ENCODE measurements at regions not wholly inside any gene's neighbourhood (a gene's known extent, or its start where the extent isn't known, plus 50 kb on each side); places are given as distances from the start of the nearest gene placed in this dataset.

- no peaks in the 10 kb centered on the region for H3K79me2 ChIP-seq (ENCODE audit: control insufficient read depth, insufficient read depth, low read length, unreplicated experiment)
- H3K36me3 ChIP-seq (ENCODE audit: insufficient read depth, low read length) = no peaks in the 10 kb centered on the region
- no peak overlapping the region for H2AFZ ChIP-seq (ENCODE audit: low read length, unreplicated experiment)
- no peak overlapping the region for H3K4me3 ChIP-seq (ENCODE audit: low read depth, low read length)
- no peak overlapping the region for H3K27ac ChIP-seq (ENCODE audit: low read depth, low read length)
- H3K27me3 ChIP-seq (ENCODE audit: insufficient read depth, low read length) = peaks cover 44% of the 10 kb centered on the region
- no peaks in the 10 kb centered on the region for H3K4me1 ChIP-seq (ENCODE audit: control insufficient read depth, insufficient read depth, low read length, unreplicated experiment)
Measured at GRCh38 chr22:22827187-22827939, 60.3 kb upstream of the IGLL5 start.

- Histone ChIP-seq H3K27me3 (ENCODE audit: insufficient read depth, low read length) (peaks cover 45% of the 10 kb centered on the region), H3K27ac (ENCODE audit: low read depth, low read length) (no peak overlapping the region), H3K4me1 (ENCODE audit: control insufficient read depth, insufficient read depth, low read length, unreplicated experiment) (no peaks in the 10 kb centered on the region), H3K4me3 (ENCODE audit: low read depth, low read length) (no peak overlapping the region), H2AFZ (ENCODE audit: low read length, unreplicated experiment) (no peak overlapping the region), H3K79me2 (ENCODE audit: control insufficient read depth, insufficient read depth, low read length, unreplicated experiment) (no peaks in the 10 kb centered on the region), H3K36me3 (ENCODE audit: insufficient read depth, low read length) (no peaks in the 10 kb centered on the region)
Measured at GRCh38 chr22:22830193-22830592, 57.4 kb upstream of the IGLL5 start.

GRCh38 chr22:22830957-22831688 lies 56.5 kb upstream of the IGLL5 start:
- Histone ChIP-seq H3K27ac (ENCODE audit: low read depth, low read length) (no peak overlapping the region), H3K36me3 (ENCODE audit: insufficient read depth, low read length) (no peaks in the 10 kb centered on the region), H3K4me1 (ENCODE audit: control insufficient read depth, insufficient read depth, low read length, unreplicated experiment) (no peaks in the 10 kb centered on the region), H3K79me2 (ENCODE audit: control insufficient read depth, insufficient read depth, low read length, unreplicated experiment) (no peaks in the 10 kb centered on the region), H2AFZ (ENCODE audit: low read length, unreplicated experiment) (no peak overlapping the region), H3K4me3 (ENCODE audit: low read depth, low read length) (no peak overlapping the region), H3K27me3 (ENCODE audit: insufficient read depth, low read length) (peaks cover 44% of the 10 kb centered on the region)

- Histone ChIP-seq H2AFZ (ENCODE audit: low read length, unreplicated experiment) (no peak overlapping the region), H3K27ac (ENCODE audit: low read depth, low read length) (no peak overlapping the region), H3K27me3 (ENCODE audit: insufficient read depth, low read length) (peaks cover 41% of the 10 kb centered on the region), H3K4me1 (ENCODE audit: control insufficient read depth, insufficient read depth, low read length, unreplicated experiment) (no peaks in the 10 kb centered on the region), H3K79me2 (ENCODE audit: control insufficient read depth, insufficient read depth, low read length, unreplicated experiment) (no peaks in the 10 kb centered on the region), H3K4me3 (ENCODE audit: low read depth, low read length) (no peak overlapping the region), H3K36me3 (ENCODE audit: insufficient read depth, low read length) (no peaks in the 10 kb centered on the region)
Measured at GRCh38 chr22:22833059-22833458, 54.6 kb upstream of the IGLL5 start.

GRCh38 chr22:22833488-22833887 lies 54.1 kb upstream of the IGLL5 start:
- H3K4me1 ChIP-seq (ENCODE audit: control insufficient read depth, insufficient read depth, low read length, unreplicated experiment) = no peaks in the 10 kb centered on the region
- H3K27me3 ChIP-seq (ENCODE audit: insufficient read depth, low read length) = peaks cover 41% of the 10 kb centered on the region
- H2AFZ ChIP-seq (ENCODE audit: low read length, unreplicated experiment) = no peak overlapping the region
- no peaks in the 10 kb centered on the region for H3K36me3 ChIP-seq (ENCODE audit: insufficient read depth, low read length)
- no peaks in the 10 kb centered on the region for H3K79me2 ChIP-seq (ENCODE audit: control insufficient read depth, insufficient read depth, low read length, unreplicated experiment)
- H3K4me3 ChIP-seq (ENCODE audit: low read depth, low read length) = no peak overlapping the region
- H3K27ac ChIP-seq (ENCODE audit: low read depth, low read length) = no peak overlapping the region

- no peak overlapping the region for H3K27ac ChIP-seq (ENCODE audit: low read depth, low read length)
- no peaks in the 10 kb centered on the region for H3K36me3 ChIP-seq (ENCODE audit: insufficient read depth, low read length)
- H2AFZ ChIP-seq (ENCODE audit: low read length, unreplicated experiment) = no peak overlapping the region
- H3K4me1 ChIP-seq (ENCODE audit: control insufficient read depth, insufficient read depth, low read length, unreplicated experiment) = no peaks in the 10 kb centered on the region
- no peak overlapping the region for H3K4me3 ChIP-seq (ENCODE audit: low read depth, low read length)
- peaks cover 39% of the 10 kb centered on the region for H3K27me3 ChIP-seq (ENCODE audit: insufficient read depth, low read length)
- no peaks in the 10 kb centered on the region for H3K79me2 ChIP-seq (ENCODE audit: control insufficient read depth, insufficient read depth, low read length, unreplicated experiment)
Measured at GRCh38 chr22:22834204-22834603, 53.4 kb upstream of the IGLL5 start.

- H3K27ac ChIP-seq (ENCODE audit: low read depth, low read length) = no peak overlapping the region
- H2AFZ ChIP-seq (ENCODE audit: low read length, unreplicated experiment) = no peak overlapping the region
- no peaks in the 10 kb centered on the region for H3K36me3 ChIP-seq (ENCODE audit: insufficient read depth, low read length)
- peaks cover 43% of the 10 kb centered on the region for H3K27me3 ChIP-seq (ENCODE audit: insufficient read depth, low read length)
- no peaks in the 10 kb centered on the region for H3K79me2 ChIP-seq (ENCODE audit: control insufficient read depth, insufficient read depth, low read length, unreplicated experiment)
- no peaks in the 10 kb centered on the region for H3K4me1 ChIP-seq (ENCODE audit: control insufficient read depth, insufficient read depth, low read length, unreplicated experiment)
- no peak overlapping the region for H3K4me3 ChIP-seq (ENCODE audit: low read depth, low read length)
Measured at GRCh38 chr22:22834783-22835182, 52.8 kb upstream of the IGLL5 start.

GRCh38 chr22:22835242-22835641 lies 52.4 kb upstream of the IGLL5 start:
- Histone ChIP-seq H3K27me3 (ENCODE audit: insufficient read depth, low read length) (peaks cover 47% of the 10 kb centered on the region), H2AFZ (ENCODE audit: low read length, unreplicated experiment) (no peak overlapping the region), H3K27ac (ENCODE audit: low read depth, low read length) (no peak overlapping the region), H3K36me3 (ENCODE audit: insufficient read depth, low read length) (no peaks in the 10 kb centered on the region), H3K4me1 (ENCODE audit: control insufficient read depth, insufficient read depth, low read length, unreplicated experiment) (no peaks in the 10 kb centered on the region), H3K4me3 (ENCODE audit: low read depth, low read length) (no peak overlapping the region), H3K79me2 (ENCODE audit: control insufficient read depth, insufficient read depth, low read length, unreplicated experiment) (no peaks in the 10 kb centered on the region)

- H3K36me3 ChIP-seq (ENCODE audit: insufficient read depth, low read length) = no peaks in the 10 kb centered on the region
- H3K79me2 ChIP-seq (ENCODE audit: control insufficient read depth, insufficient read depth, low read length, unreplicated experiment) = no peaks in the 10 kb centered on the region
- H3K4me1 ChIP-seq (ENCODE audit: control insufficient read depth, insufficient read depth, low read length, unreplicated experiment) = no peaks in the 10 kb centered on the region
- no peak overlapping the region for H3K27ac ChIP-seq (ENCODE audit: low read depth, low read length)
- no peak overlapping the region for H3K4me3 ChIP-seq (ENCODE audit: low read depth, low read length)
- H2AFZ ChIP-seq (ENCODE audit: low read length, unreplicated experiment) = no peak overlapping the region
- peaks cover 44% of the 10 kb centered on the region for H3K27me3 ChIP-seq (ENCODE audit: insufficient read depth, low read length)
Measured at GRCh38 chr22:22835771-22836291, 51.8 kb upstream of the IGLL5 start.

- Histone ChIP-seq H3K36me3 (ENCODE audit: insufficient read depth, low read length) (no peaks in the 10 kb centered on the region), H3K4me1 (ENCODE audit: control insufficient read depth, insufficient read depth, low read length, unreplicated experiment) (no peaks in the 10 kb centered on the region), H3K27ac (ENCODE audit: low read depth, low read length) (no peak overlapping the region), H3K4me3 (ENCODE audit: low read depth, low read length) (no peak overlapping the region), H2AFZ (ENCODE audit: low read length, unreplicated experiment) (no peak overlapping the region), H3K79me2 (ENCODE audit: control insufficient read depth, insufficient read depth, low read length, unreplicated experiment) (no peaks in the 10 kb centered on the region), H3K27me3 (ENCODE audit: insufficient read depth, low read length) (peaks cover 43% of the 10 kb centered on the region)
Measured at GRCh38 chr22:22836635-22837034, 51.0 kb upstream of the IGLL5 start.

Data from ACC112 (cell line).